ENCODE measurements at regions not wholly inside any gene's neighbourhood (a gene's known extent, or its start where the extent isn't known, plus 50 kb on each side); places are given as distances from the start of the nearest gene placed in this dataset.

DNA sequence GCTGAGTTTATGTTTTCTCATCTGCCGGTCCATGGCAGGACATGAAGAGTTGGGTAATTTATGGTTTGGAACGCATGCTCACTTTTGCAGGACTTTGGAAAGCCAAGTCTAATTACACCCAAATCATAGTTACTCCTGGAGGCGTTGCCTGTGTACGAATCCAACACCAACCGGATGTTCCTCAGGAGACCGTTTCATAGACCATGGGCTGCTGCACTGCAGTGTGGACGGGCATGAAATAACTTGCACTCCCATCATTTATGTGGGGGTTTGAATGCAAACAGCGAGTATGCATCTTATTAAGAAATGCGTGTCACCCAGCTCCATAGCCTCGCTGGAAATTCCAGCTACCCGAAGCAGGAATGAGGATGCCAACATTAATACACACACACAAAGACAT, 96.1 kb upstream of the IRX2 start:
- TF ChIP-seq, protein P1, sequence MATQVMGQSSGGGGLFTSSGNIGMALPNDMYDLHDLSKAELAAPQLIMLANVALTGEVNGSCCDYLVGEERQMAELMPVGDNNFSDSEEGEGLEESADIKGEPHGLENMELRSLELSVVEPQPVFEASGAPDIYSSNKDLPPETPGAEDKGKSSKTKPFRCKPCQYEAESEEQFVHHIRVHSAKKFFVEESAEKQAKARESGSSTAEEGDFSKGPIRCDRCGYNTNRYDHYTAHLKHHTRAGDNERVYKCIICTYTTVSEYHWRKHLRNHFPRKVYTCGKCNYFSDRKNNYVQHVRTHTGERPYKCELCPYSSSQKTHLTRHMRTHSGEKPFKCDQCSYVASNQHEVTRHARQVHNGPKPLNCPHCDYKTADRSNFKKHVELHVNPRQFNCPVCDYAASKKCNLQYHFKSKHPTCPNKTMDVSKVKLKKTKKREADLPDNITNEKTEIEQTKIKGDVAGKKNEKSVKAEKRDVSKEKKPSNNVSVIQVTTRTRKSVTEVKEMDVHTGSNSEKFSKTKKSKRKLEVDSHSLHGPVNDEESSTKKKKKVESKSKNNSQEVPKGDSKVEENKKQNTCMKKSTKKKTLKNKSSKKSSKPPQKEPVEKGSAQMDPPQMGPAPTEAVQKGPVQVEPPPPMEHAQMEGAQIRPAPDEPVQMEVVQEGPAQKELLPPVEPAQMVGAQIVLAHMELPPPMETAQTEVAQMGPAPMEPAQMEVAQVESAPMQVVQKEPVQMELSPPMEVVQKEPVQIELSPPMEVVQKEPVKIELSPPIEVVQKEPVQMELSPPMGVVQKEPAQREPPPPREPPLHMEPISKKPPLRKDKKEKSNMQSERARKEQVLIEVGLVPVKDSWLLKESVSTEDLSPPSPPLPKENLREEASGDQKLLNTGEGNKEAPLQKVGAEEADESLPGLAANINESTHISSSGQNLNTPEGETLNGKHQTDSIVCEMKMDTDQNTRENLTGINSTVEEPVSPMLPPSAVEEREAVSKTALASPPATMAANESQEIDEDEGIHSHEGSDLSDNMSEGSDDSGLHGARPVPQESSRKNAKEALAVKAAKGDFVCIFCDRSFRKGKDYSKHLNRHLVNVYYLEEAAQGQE (IDR thresholded peaks at IDR 0.05; ENCODE audit: unreplicated experiment): no peak
- no peak for TF ChIP-seq CTCF (conservative IDR thresholded peaks at IDR 0.05; ENCODE audit: low read depth in 2 of 2)
